ENCODE measurements at regions not wholly inside any gene's neighbourhood (a gene's known extent, or its start where the extent isn't known, plus 50 kb on each side); places are given as distances from the start of the nearest gene placed in this dataset.

- H3K4me1 ChIP-seq (ENCODE audit: insufficient read depth, low read length, poor library complexity, severe bottlenecking): no peaks in the 10 kb centered on the region
- H3K9me2 ChIP-seq (replicated peaks; ENCODE audit: low read depth, low read length): no peaks in the 10 kb centered on the region
- H3K9ac ChIP-seq (ENCODE audit: low read depth, low read length, poor library complexity, severe bottlenecking): no peak overlapping the region
- H3K79me2 ChIP-seq (ENCODE audit: insufficient read depth, low read length): no peaks in the 10 kb centered on the region
- no peak overlapping the region for H3K4me2 ChIP-seq (ENCODE audit: low read depth, low read length, poor library complexity, severe bottlenecking)
- no peaks in the 10 kb centered on the region for H3K9me3 ChIP-seq (ENCODE audit: insufficient read depth, low read depth, low read length)
- no peak overlapping the region for H3K4me3 ChIP-seq (ENCODE audit: low read length, poor library complexity, severe bottlenecking)
- H2AFZ ChIP-seq (ENCODE audit: low read length): no peak overlapping the region
- H3K36me3 ChIP-seq (ENCODE audit: insufficient read depth, low read length): no peaks in the 10 kb centered on the region
- H3K27me3 ChIP-seq (ENCODE audit: insufficient read depth, low read length, poor library complexity, severe bottlenecking): no peaks in the 10 kb centered on the region
- no peaks in the 10 kb centered on the region for H3F3A ChIP-seq (ENCODE audit: low read depth)
- no peaks in the 10 kb centered on the region for H4K20me1 ChIP-seq (ENCODE audit: insufficient read depth, low read length, poor library complexity, severe bottlenecking)
- TF ChIP-seq CTCF (conservative IDR thresholded peaks at IDR 0.05; ENCODE audit: low read length) (no peak), EZH2phosphoT487 (IDR thresholded peaks at IDR 0.05; ENCODE audit: borderline replicate concordance) (no peak)
Measured at GRCh38 chr21:23471877-23472276, 2135.4 kb downstream of the MRPL39 start.

DNA sequence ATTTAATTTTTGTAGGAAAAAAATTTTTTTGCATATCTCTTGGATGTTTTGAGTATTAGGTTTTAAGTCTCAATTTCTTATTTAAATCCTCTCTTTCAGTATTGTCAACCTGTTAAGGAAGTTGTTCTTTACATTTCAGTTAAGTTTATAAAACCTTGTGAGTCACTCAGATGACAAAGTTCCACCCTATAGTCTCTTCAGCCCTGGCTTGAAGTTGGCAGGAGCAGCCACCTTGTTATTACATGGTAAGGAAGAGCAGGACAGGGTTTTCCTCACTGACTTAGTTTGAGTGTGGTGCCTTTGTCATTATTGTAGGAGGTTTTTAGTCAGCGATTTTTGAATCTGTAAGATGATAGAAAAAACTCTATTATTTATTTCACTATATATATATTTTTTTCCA, 2143.9 kb downstream of the MRPL39 start:
- Histone ChIP-seq H3K4me2 (ENCODE audit: low read depth, low read length, poor library complexity, severe bottlenecking) (no peak overlapping the region), H2AFZ (ENCODE audit: low read length) (no peak overlapping the region), H3K79me2 (ENCODE audit: insufficient read depth, low read length) (no peaks in the 10 kb centered on the region), H3K4me1 (ENCODE audit: insufficient read depth, low read length, poor library complexity, severe bottlenecking) (no peaks in the 10 kb centered on the region), H3K9me2 (replicated peaks; ENCODE audit: low read depth, low read length) (no peaks in the 10 kb centered on the region), H3K9ac (ENCODE audit: low read depth, low read length, poor library complexity, severe bottlenecking) (no peak overlapping the region), H3K4me3 (ENCODE audit: low read length, poor library complexity, severe bottlenecking) (no peak overlapping the region), H3K9me3 (ENCODE audit: insufficient read depth, low read depth, low read length) (no peaks in the 10 kb centered on the region), H3K36me3 (ENCODE audit: insufficient read depth, low read length) (no peaks in the 10 kb centered on the region), H3F3A (ENCODE audit: low read depth) (no peaks in the 10 kb centered on the region), H3K27me3 (ENCODE audit: insufficient read depth, low read length, poor library complexity, severe bottlenecking) (no peaks in the 10 kb centered on the region), H4K20me1 (ENCODE audit: insufficient read depth, low read length, poor library complexity, severe bottlenecking) (no peaks in the 10 kb centered on the region)
- no peak for TF ChIP-seq EZH2phosphoT487 (IDR thresholded peaks at IDR 0.05; ENCODE audit: borderline replicate concordance)
- no peak for TF ChIP-seq CTCF (conservative IDR thresholded peaks at IDR 0.05; ENCODE audit: low read length)

DNA sequence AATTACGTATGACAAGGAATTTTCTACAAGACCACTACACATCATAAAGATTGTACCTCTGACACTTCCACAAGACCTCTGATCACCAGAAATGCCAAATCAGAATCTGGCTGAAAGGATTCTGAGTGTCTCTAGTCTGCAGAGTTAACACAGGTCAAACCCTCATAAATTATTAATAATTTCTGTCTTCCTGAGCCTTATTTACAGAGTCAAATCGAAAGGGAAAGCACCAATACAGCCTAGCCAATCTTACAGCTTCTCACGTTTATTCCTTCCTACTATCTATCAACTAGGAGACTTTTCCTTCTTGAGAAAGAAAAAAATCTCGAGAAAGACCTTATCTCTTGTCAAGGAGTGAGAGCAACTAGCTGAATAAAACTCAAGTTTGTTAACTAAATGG, 2151.6 kb downstream of the MRPL39 start:
- Histone ChIP-seq H3K4me3 (ENCODE audit: low read length, poor library complexity, severe bottlenecking) (no peak overlapping the region), H3K36me3 (ENCODE audit: insufficient read depth, low read length) (no peaks in the 10 kb centered on the region), H4K20me1 (ENCODE audit: insufficient read depth, low read length, poor library complexity, severe bottlenecking) (no peaks in the 10 kb centered on the region), H3K9me2 (replicated peaks; ENCODE audit: low read depth, low read length) (no peaks in the 10 kb centered on the region), H3K27me3 (ENCODE audit: insufficient read depth, low read length, poor library complexity, severe bottlenecking) (no peaks in the 10 kb centered on the region), H2AFZ (ENCODE audit: low read length) (no peak overlapping the region), H3K9me3 (ENCODE audit: insufficient read depth, low read depth, low read length) (no peaks in the 10 kb centered on the region), H3F3A (ENCODE audit: low read depth) (no peaks in the 10 kb centered on the region), H3K79me2 (ENCODE audit: insufficient read depth, low read length) (no peaks in the 10 kb centered on the region), H3K4me2 (ENCODE audit: low read depth, low read length, poor library complexity, severe bottlenecking) (no peak overlapping the region), H3K9ac (ENCODE audit: low read depth, low read length, poor library complexity, severe bottlenecking) (no peak overlapping the region), H3K4me1 (ENCODE audit: insufficient read depth, low read length, poor library complexity, severe bottlenecking) (no peaks in the 10 kb centered on the region)
- TF ChIP-seq EZH2phosphoT487 (IDR thresholded peaks at IDR 0.05; ENCODE audit: borderline replicate concordance) (no peak), CTCF (conservative IDR thresholded peaks at IDR 0.05; ENCODE audit: low read length) (no peak)

Measured in Loucy (cell line).